ENCODE measurements at regions not wholly inside any gene's neighbourhood (a gene's known extent, or its start where the extent isn't known, plus 50 kb on each side); places are given as distances from the start of the nearest gene placed in this dataset.

DNA sequence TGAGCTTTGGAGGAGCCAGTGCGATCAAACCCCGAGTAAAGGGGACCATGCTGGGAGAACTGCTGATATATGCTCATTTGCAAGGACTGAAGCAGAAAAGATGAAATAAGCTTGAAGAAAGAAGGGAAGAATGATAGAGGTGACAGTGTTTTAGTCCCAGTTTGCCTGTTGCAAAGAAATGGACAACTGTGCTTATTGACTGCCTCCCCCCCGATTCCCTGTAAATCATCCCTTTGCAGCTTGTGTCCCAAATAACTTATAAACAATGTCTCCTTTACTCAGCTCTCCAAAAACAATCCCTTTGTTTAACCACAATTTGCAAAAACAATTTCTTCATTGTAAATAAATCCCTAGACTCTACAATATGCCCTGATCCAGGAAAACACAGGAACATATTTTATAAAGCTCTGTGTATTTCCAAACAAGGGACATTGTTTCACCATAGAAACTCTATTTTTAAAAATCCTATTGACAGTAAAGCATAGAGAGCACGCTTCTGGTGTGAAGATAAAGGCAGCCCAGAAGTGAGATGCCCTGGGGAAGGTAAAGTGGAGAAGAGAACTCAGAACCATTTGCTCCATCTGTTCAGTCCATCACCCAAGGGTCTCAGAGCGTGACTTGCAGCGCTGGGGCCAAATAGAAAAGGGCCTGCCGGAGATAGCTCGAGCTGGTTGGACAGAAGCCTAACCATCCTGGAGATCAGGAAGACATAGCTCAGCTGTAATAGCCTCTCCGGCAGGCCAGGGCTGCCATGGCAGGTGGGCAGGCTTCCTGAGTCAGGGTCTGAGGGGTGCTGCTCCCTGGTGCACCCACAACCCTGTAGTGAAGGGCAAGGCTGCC is 280.5 kb downstream of the WDR11 start:
- in situ Hi-C loops (cut with MboI) (no loop called here), intact Hi-C loops (cut with micrococcal nuclease; ENCODE audit: unreplicated experiment) (no loop called here)
- TF ChIP-seq CHD2 (IDR thresholded peaks at IDR 0.05; ENCODE audit: borderline replicate concordance, low read depth, low read length) (no peak), PAX5 (IDR thresholded peaks at IDR 0.05; ENCODE audit: borderline replicate concordance, low read depth, low read length) (no peak), JUND (IDR thresholded peaks at IDR 0.05; ENCODE audit: low read depth, low read length) (no peak), SPI1 (IDR thresholded peaks at IDR 0.05; ENCODE audit: borderline replicate concordance, insufficient read depth, low read depth, low read length) (no peak), STAT3 (IDR thresholded peaks at IDR 0.05; ENCODE audit: low read depth, low read length) (no peak), ZNF207 (IDR thresholded peaks at IDR 0.05; ENCODE audit: borderline replicate concordance) (no peak), TAF1 (IDR thresholded peaks at IDR 0.05; ENCODE audit: borderline replicate concordance, low read depth, low read length) (no peak), WRNIP1 (IDR thresholded peaks at IDR 0.05; ENCODE audit: borderline replicate concordance, low read depth, low read length) (no peak), CBX3 (IDR thresholded peaks at IDR 0.05; ENCODE audit: borderline replicate concordance, low read depth) (no peak), NFYA (IDR thresholded peaks at IDR 0.05; ENCODE audit: borderline replicate concordance, low read depth, low read length) (no peak), TBL1XR1 (IDR thresholded peaks at IDR 0.05; ENCODE audit: low read depth, low read length) (no peak), SIN3A (IDR thresholded peaks at IDR 0.05; ENCODE audit: low read depth, low read length) (no peak), RUNX3 (IDR thresholded peaks at IDR 0.05; ENCODE audit: low read length) (no peak), RB1 (IDR thresholded peaks at IDR 0.05; ENCODE audit: borderline replicate concordance) (no peak), JUNB (IDR thresholded peaks at IDR 0.05) (no peak), SREBF2 (IDR thresholded peaks at IDR 0.05; ENCODE audit: low read length) (no peak)
- TF ChIP-seq, protein P1, sequence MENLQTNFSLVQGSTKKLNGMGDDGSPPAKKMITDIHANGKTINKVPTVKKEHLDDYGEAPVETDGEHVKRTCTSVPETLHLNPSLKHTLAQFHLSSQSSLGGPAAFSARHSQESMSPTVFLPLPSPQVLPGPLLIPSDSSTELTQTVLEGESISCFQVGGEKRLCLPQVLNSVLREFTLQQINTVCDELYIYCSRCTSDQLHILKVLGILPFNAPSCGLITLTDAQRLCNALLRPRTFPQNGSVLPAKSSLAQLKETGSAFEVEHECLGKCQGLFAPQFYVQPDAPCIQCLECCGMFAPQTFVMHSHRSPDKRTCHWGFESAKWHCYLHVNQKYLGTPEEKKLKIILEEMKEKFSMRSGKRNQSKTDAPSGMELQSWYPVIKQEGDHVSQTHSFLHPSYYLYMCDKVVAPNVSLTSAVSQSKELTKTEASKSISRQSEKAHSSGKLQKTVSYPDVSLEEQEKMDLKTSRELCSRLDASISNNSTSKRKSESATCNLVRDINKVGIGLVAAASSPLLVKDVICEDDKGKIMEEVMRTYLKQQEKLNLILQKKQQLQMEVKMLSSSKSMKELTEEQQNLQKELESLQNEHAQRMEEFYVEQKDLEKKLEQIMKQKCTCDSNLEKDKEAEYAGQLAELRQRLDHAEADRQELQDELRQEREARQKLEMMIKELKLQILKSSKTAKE (IDR thresholded peaks at IDR 0.05; ENCODE audit: low read depth, poor library complexity, severe bottlenecking): no peak
- TF ChIP-seq, protein P2, sequence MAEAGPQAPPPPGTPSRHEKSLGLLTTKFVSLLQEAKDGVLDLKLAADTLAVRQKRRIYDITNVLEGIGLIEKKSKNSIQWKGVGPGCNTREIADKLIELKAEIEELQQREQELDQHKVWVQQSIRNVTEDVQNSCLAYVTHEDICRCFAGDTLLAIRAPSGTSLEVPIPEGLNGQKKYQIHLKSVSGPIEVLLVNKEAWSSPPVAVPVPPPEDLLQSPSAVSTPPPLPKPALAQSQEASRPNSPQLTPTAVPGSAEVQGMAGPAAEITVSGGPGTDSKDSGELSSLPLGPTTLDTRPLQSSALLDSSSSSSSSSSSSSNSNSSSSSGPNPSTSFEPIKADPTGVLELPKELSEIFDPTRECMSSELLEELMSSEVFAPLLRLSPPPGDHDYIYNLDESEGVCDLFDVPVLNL (IDR thresholded peaks at IDR 0.05; ENCODE audit: low read depth, low read length): no peak
- TF ChIP-seq, protein P3, sequence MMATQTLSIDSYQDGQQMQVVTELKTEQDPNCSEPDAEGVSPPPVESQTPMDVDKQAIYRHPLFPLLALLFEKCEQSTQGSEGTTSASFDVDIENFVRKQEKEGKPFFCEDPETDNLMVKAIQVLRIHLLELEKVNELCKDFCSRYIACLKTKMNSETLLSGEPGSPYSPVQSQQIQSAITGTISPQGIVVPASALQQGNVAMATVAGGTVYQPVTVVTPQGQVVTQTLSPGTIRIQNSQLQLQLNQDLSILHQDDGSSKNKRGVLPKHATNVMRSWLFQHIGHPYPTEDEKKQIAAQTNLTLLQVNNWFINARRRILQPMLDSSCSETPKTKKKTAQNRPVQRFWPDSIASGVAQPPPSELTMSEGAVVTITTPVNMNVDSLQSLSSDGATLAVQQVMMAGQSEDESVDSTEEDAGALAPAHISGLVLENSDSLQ (IDR thresholded peaks at IDR 0.05): no peak
- SMC1A ChIA-PET (ENCODE audit: uncharacterized antibody, unreplicated experiment): interaction anchor here (1.2 kb wide), 1 partner anchor 9 kb away, joined by 3 read pairs; no protein-coding TSS in a partner anchor
- FAIRE-seq: no peak
- DNase-seq (ENCODE audit: low read depth, low spot score): no peak
- H3K4me3 ChIP-seq: no peak overlapping the region
- H3K27me3 ChIP-seq (replicated peaks in 1 of 2; ENCODE audit: control insufficient read depth in 2 of 2, insufficient read depth in 2 of 2, low read length in 1 of 2): no peaks in the 10 kb centered on the region; a peak in 1 of 4 replicates
- H3K9me3 ChIP-seq (replicated peaks; ENCODE audit: control insufficient read depth, insufficient read depth, low read length): no peaks in the 10 kb centered on the region
- RAD21 ChIA-PET (ENCODE audit: unreplicated experiment): no interaction called here
- ATAC-seq: no peak
- H4K20me1 ChIP-seq (ENCODE audit: control insufficient read depth, insufficient read depth): no peaks in the 10 kb centered on the region
- H3K27ac ChIP-seq (ENCODE audit: control insufficient read depth, insufficient read depth): no peak overlapping the region
- CTCF ChIA-PET: interaction anchor here (0.6 kb wide), 1 partner anchor 1012 kb away, joined by 3 read pairs; no protein-coding TSS in a partner anchor
- no peaks in the 10 kb centered on the region for H3K36me3 ChIP-seq (ENCODE audit: control insufficient read depth in 2 of 2, insufficient read depth in 2 of 2, low read length in 1 of 2)
- BruUV-seq (replicated peaks): no TSS peak
- no peaks in the 10 kb centered on the region for H3K79me2 ChIP-seq (ENCODE audit: control insufficient read depth, insufficient read depth, low read length)
- H3K4me2 ChIP-seq (ENCODE audit: control insufficient read depth, insufficient read depth): no peak overlapping the region
- no peak overlapping the region for H3K9ac ChIP-seq (ENCODE audit: control insufficient read depth, insufficient read depth, low read length)
- 23% methylated on average over 8 of the region's 9 CpGs for WGBS (ENCODE audit: insufficient coverage, insufficient replicate concordance, low lambda C conversion rate, missing lambda C conversion rate)
- H2AFZ ChIP-seq (ENCODE audit: control insufficient read depth, low read depth, low read length): no peak overlapping the region
- POLR2A ChIA-PET: no interaction called here
- H3K4me1 ChIP-seq (ENCODE audit: control insufficient read depth, insufficient read depth, low read length): no peaks in the 10 kb centered on the region

Measured in GM12878 (cell line).